ENCODE measurements at regions not wholly inside any gene's neighbourhood (a gene's known extent, or its start where the extent isn't known, plus 50 kb on each side); places are given as distances from the start of the nearest gene placed in this dataset.

- Histone ChIP-seq H3K18ac (ENCODE audit: low read length) (no peak overlapping the region), H4K12ac (ENCODE audit: low read depth, low read length) (no peak overlapping the region), H3K4me2 (ENCODE audit: low read length) (no peak overlapping the region), H3K14ac (ENCODE audit: low read length) (no peak overlapping the region), H2AK5ac (ENCODE audit: low read length) (no peak overlapping the region), H4K91ac (ENCODE audit: low read depth, low read length) (no peak overlapping the region), H3K4ac (ENCODE audit: low read depth, low read length) (no peak overlapping the region), H2BK12ac (ENCODE audit: low read length) (no peak overlapping the region), H3K79me2 (ENCODE audit: control insufficient read depth, insufficient read depth, low read length, poor library complexity) (no peaks in the 10 kb centered on the region), H3K79me1 (ENCODE audit: low read length) (no peaks in the 10 kb centered on the region), H3K9ac (ENCODE audit: low read length) (no peak overlapping the region), H3K36me3 (ENCODE audit: control insufficient read depth in 1 of 2, insufficient read depth in 2 of 2, low read length in 2 of 2) (no peaks in the 10 kb centered on the region), H3K4me1 (ENCODE audit: control insufficient read depth in 1 of 2, insufficient read depth in 2 of 2, low read length in 2 of 2) (no peaks in the 10 kb centered on the region), H4K8ac (ENCODE audit: low read depth, low read length) (no peak overlapping the region), H3K23ac (ENCODE audit: low read length) (no peak overlapping the region), H2AFZ (ENCODE audit: insufficient read depth, low read length, poor library complexity) (no peak overlapping the region), H3K27me3 (ENCODE audit: insufficient read depth, low read length) (no peaks in the 10 kb centered on the region), H2BK120ac (ENCODE audit: insufficient read depth, low read length, poor library complexity) (no peak overlapping the region), H3K9me3 (ENCODE audit: insufficient read depth, low read depth, low read length) (no peaks in the 10 kb centered on the region), H3K27ac (ENCODE audit: low read depth, low read length) (no peak overlapping the region), H3K4me3 (ENCODE audit: low read depth, low read length) (no peak overlapping the region), H2BK5ac (ENCODE audit: low read depth, low read length, poor library complexity) (no peak overlapping the region)
- DNase-seq = no peak
Observed at GRCh38 chr4:44984083-44984482, 257.7 kb upstream of the GNPDA2 start.

GRCh38 chr4:44983083-44983482, 256.7 kb upstream of the GNPDA2 start:
- H3K79me1 ChIP-seq (ENCODE audit: low read length) = no peaks in the 10 kb centered on the region
- no CpG with 5 or more reads among the region's 2 CpGs for WGBS (ENCODE audit: extremely low coverage, insufficient coverage, insufficient read length)
- H3K36me3 ChIP-seq (ENCODE audit: control insufficient read depth in 1 of 2, insufficient read depth in 2 of 2, low read length in 2 of 2) = no peaks in the 10 kb centered on the region
- no peak overlapping the region for H3K9ac ChIP-seq (ENCODE audit: low read length)
- H2BK5ac ChIP-seq (ENCODE audit: low read depth, low read length, poor library complexity) = no peak overlapping the region
- H3K23ac ChIP-seq (ENCODE audit: low read length) = no peak overlapping the region
- H2BK12ac ChIP-seq (ENCODE audit: low read length) = no peak overlapping the region
- H2AK5ac ChIP-seq (ENCODE audit: low read length) = no peak overlapping the region
- no peak overlapping the region for H2BK120ac ChIP-seq (ENCODE audit: insufficient read depth, low read length, poor library complexity)
- no peak overlapping the region for H2AFZ ChIP-seq (ENCODE audit: insufficient read depth, low read length, poor library complexity)
- DNase-seq = no peak
- H3K79me2 ChIP-seq (ENCODE audit: control insufficient read depth, insufficient read depth, low read length, poor library complexity) = no peaks in the 10 kb centered on the region
- no peaks in the 10 kb centered on the region for H3K9me3 ChIP-seq (ENCODE audit: insufficient read depth, low read depth, low read length)
- H3K27ac ChIP-seq (ENCODE audit: low read depth, low read length) = no peak overlapping the region
- H4K12ac ChIP-seq (ENCODE audit: low read depth, low read length) = no peak overlapping the region
- H3K18ac ChIP-seq (ENCODE audit: low read length) = no peak overlapping the region
- H3K14ac ChIP-seq (ENCODE audit: low read length) = no peak overlapping the region
- no peak overlapping the region for H4K91ac ChIP-seq (ENCODE audit: low read depth, low read length)
- H3K4me1 ChIP-seq (ENCODE audit: control insufficient read depth in 1 of 2, insufficient read depth in 2 of 2, low read length in 2 of 2) = no peaks in the 10 kb centered on the region
- H3K27me3 ChIP-seq (ENCODE audit: insufficient read depth, low read length) = no peaks in the 10 kb centered on the region
- no peak overlapping the region for H3K4ac ChIP-seq (ENCODE audit: low read depth, low read length)
- H3K4me2 ChIP-seq (ENCODE audit: low read length) = no peak overlapping the region
- H4K8ac ChIP-seq (ENCODE audit: low read depth, low read length) = no peak overlapping the region
- no peak overlapping the region for H3K4me3 ChIP-seq (ENCODE audit: low read depth, low read length)

GRCh38 chr4:44978020-44978419, 251.7 kb upstream of the GNPDA2 start:
- H3K9ac ChIP-seq (ENCODE audit: low read length) = no peak overlapping the region

GRCh38 chr4:44965435-44966095, 239.2 kb upstream of the GNPDA2 start:
- Histone ChIP-seq H3K27me3 (ENCODE audit: insufficient read depth, low read length) (no peaks in the 10 kb centered on the region), H4K8ac (ENCODE audit: low read depth, low read length) (no peak overlapping the region), H3K14ac (ENCODE audit: low read length) (no peak overlapping the region), H3K23ac (ENCODE audit: low read length) (no peak overlapping the region), H4K91ac (ENCODE audit: low read depth, low read length) (no peak overlapping the region), H3K27ac (ENCODE audit: low read depth, low read length) (no peak overlapping the region), H3K79me2 (ENCODE audit: control insufficient read depth, insufficient read depth, low read length, poor library complexity) (no peaks in the 10 kb centered on the region), H3K4me3 (ENCODE audit: low read depth, low read length) (no peak overlapping the region), H2AK5ac (ENCODE audit: low read length) (no peak overlapping the region), H3K4me1 (ENCODE audit: control insufficient read depth in 1 of 2, insufficient read depth in 2 of 2, low read length in 2 of 2) (no peaks in the 10 kb centered on the region), H3K9me3 (ENCODE audit: insufficient read depth, low read depth, low read length) (peaks cover 3% of the 10 kb centered on the region), H3K9ac (ENCODE audit: low read length) (no peak overlapping the region), H4K12ac (ENCODE audit: low read depth, low read length) (no peak overlapping the region), H3K18ac (ENCODE audit: low read length) (no peak overlapping the region), H3K4ac (ENCODE audit: low read depth, low read length) (no peak overlapping the region), H2BK12ac (ENCODE audit: low read length) (no peak overlapping the region), H3K4me2 (ENCODE audit: low read length) (no peak overlapping the region), H2BK5ac (ENCODE audit: low read depth, low read length, poor library complexity) (no peak overlapping the region), H2BK120ac (ENCODE audit: insufficient read depth, low read length, poor library complexity) (no peak overlapping the region), H2AFZ (ENCODE audit: insufficient read depth, low read length, poor library complexity) (no peak overlapping the region), H3K79me1 (ENCODE audit: low read length) (no peaks in the 10 kb centered on the region), H3K36me3 (ENCODE audit: control insufficient read depth in 1 of 2, insufficient read depth in 2 of 2, low read length in 2 of 2) (no peaks in the 10 kb centered on the region)
- DNase-seq = no peak
- no CpG with 5 or more reads among the region's 6 CpGs for WGBS (ENCODE audit: extremely low coverage, insufficient coverage, insufficient read length)

More at GRCh38 chr4:44978020-44978419, 251.7 kb upstream of the GNPDA2 start:
- Histone ChIP-seq H3K4ac (ENCODE audit: low read depth, low read length) (no peak overlapping the region), H3K14ac (ENCODE audit: low read length) (no peak overlapping the region), H4K8ac (ENCODE audit: low read depth, low read length) (no peak overlapping the region), H3K27me3 (ENCODE audit: insufficient read depth, low read length) (no peaks in the 10 kb centered on the region), H2BK5ac (ENCODE audit: low read depth, low read length, poor library complexity) (no peak overlapping the region), H3K23ac (ENCODE audit: low read length) (no peak overlapping the region), H3K4me1 (ENCODE audit: control insufficient read depth in 1 of 2, insufficient read depth in 2 of 2, low read length in 2 of 2) (no peaks in the 10 kb centered on the region), H3K4me3 (ENCODE audit: low read depth, low read length) (no peak overlapping the region), H3K18ac (ENCODE audit: low read length) (no peak overlapping the region), H4K91ac (ENCODE audit: low read depth, low read length) (no peak overlapping the region), H3K9me3 (ENCODE audit: insufficient read depth, low read depth, low read length) (no peaks in the 10 kb centered on the region), H3K27ac (ENCODE audit: low read depth, low read length) (no peak overlapping the region), H4K12ac (ENCODE audit: low read depth, low read length) (no peak overlapping the region), H2AFZ (ENCODE audit: insufficient read depth, low read length, poor library complexity) (no peak overlapping the region), H2BK120ac (ENCODE audit: insufficient read depth, low read length, poor library complexity) (no peak overlapping the region), H3K36me3 (ENCODE audit: control insufficient read depth in 1 of 2, insufficient read depth in 2 of 2, low read length in 2 of 2) (no peaks in the 10 kb centered on the region), H2AK5ac (ENCODE audit: low read length) (no peak overlapping the region), H3K79me1 (ENCODE audit: low read length) (no peaks in the 10 kb centered on the region), H3K4me2 (ENCODE audit: low read length) (no peak overlapping the region), H3K79me2 (ENCODE audit: control insufficient read depth, insufficient read depth, low read length, poor library complexity) (no peaks in the 10 kb centered on the region), H2BK12ac (ENCODE audit: low read length) (no peak overlapping the region)
- DNase-seq = no peak
- WGBS (ENCODE audit: extremely low coverage, insufficient coverage, insufficient read length) = no CpG with 5 or more reads among the region's 1 CpG

Measured in trophoblast cell (in vitro differentiated cells and primary cell).